Tibial nerve (tissue), 3 donors: ENCODE measurements at regions not wholly inside any gene's neighbourhood (a gene's known extent, or its start where the extent isn't known, plus 50 kb on each side); places are given as distances from the start of the nearest gene placed in this dataset.

Experiments
- CTCF ChIP-seq, 5 experiments: fragments of 200-600 bp in 3 of 5; fragments of 450-650 bp in 2 of 5; sonication (generic) in 3 of 5; IDR thresholded peaks; one replicate each; pipeline ENCODE4 v1.5.1; 2016 to 2019; ENCODE audit warnings: antibody characterized with exemption in 5 of 5, mild to moderate bottlenecking in 3 of 5, moderate library complexity in 2 of 5
- POLR2A ChIP-seq, 2 donors: fragments of 450-650 bp; IDR thresholded peaks; one replicate each; pipeline ENCODE4 v1.6.1; 2017; ENCODE audit warnings: antibody characterized with exemption in 2 of 2, mild to moderate bottlenecking in 2 of 2, moderate library complexity in 2 of 2

GRCh38 chr2:192735447-192735846 is 540.7 kb upstream of the TMEFF2 start:
- TF ChIP-seq CTCF (IDR thresholded peaks at IDR 0.05) (no peak), POLR2A (IDR thresholded peaks at IDR 0.05) (no peak)
